HG03520 (cell line): ENCODE measurements at regions not wholly inside any gene's neighbourhood (a gene's known extent, or its start where the extent isn't known, plus 50 kb on each side); places are given as distances from the start of the nearest gene placed in this dataset.

ENCODE experiments used
- ATAC-seq: cut with Tn5 transposase; IDR thresholded peaks from one replicate; pipeline ENCODE4 v1.9.1; 2021; ENCODE audit warnings: mild to moderate bottlenecking, moderate library complexity; ENCODE audit not compliant: unreplicated experiment

GRCh38 chr18:40048886-40049650, 1906.0 kb upstream of the PIK3C3 start:
- no peak for ATAC-seq

DNA sequence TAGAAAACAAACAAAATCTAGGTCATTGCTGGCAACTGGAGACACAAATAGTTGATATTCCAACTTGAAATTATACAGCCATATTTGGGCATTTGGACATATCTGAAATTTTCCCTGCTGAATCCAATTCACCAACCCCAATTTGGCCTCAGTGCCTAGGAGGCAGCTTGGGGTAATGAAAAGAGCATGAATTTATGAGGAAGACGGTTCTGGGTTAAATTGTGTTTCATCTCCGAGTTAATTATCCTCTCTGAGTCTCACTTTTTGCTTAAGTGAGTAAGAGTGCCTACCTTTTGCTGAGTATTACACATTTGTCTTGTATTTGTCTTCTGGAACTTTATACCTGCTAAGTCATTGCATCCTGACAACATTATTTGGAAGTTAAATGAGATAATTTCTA, 1906.8 kb upstream of the PIK3C3 start:
- ATAC-seq: no peak

DNA sequence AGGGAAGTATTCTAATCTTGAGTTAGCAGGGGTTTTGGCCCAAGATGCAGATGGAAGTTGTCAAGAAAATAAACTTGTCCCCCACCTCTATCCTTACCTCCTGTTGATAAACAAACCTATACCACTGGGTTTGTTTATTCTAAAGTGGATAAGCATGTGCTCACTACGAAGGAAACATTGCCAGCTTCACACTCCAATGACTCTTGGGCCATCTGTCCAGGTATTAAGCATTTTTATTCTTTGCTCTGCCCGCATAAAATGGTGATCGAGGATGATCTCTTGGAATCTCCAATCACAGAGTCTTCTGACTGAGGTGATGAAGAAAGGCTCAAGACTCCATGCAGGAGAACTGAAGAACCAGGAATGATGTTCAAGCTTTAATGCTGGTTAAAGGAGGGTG, 1908.4 kb upstream of the PIK3C3 start:
- no peak for ATAC-seq

DNA sequence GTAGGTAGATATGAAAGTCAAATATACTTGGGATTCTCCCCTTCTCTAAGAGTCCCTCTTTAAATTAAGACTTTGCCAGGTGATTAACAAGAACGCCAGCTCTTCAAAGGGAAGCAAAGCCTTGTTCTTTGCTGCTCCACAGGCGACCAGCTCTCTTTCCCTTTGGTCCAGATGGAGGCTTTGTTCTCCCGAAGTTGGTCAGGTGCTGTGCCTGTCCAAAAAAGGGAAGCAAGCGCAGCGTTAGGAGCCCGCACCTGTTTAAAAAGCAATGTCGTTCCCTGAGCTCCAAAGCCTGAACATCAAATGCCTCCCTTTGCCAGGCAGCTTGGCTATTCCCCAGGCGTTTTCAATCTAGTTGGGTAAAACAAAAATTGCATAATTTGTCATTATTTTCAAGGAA, 1913.1 kb upstream of the PIK3C3 start:
- ATAC-seq: no peak

DNA sequence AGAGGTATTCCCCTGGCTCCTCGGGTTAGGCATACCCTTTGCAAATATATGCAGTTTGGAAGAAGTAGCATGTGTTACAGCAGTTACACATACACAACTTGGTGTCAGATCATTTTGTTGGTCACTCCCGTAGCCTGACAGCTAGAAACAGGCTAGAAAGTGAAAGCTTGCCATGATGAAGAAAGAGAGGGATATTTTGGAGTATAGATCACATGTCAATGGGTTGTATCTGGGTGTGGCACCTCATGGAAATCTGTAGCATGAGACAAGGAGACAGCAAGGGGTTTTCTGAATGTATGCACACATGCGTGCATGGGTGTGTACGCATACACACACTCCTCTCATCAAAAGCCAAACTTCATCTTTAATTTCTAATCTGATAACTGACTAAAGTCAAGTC, 1914.5 kb upstream of the PIK3C3 start:
- no peak for ATAC-seq

GRCh38 chr18:40037356-40037755, 1917.7 kb upstream of the PIK3C3 start:
- no peak for ATAC-seq

- no peak for ATAC-seq
Observed at GRCh38 chr18:40036861-40037260, 1918.2 kb upstream of the PIK3C3 start.

DNA sequence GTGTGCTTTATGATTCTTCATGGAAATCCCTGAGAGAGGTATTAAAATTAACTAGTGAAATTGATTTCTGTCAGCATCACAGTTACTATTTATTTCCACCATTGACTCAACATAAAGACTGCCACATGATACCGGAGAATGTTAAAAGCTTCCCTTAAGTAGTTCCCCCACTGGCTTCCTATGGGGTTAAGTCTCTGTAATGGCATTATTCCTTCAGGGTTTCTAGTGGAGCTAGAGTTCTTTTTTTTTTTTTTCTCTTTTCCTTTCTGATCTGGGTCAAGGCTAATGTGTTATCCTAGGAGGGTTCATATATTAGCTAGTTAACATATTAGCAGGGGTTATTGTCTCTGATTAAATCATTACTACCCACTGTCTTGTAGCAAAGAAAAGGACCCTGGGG, 1919.1 kb upstream of the PIK3C3 start:
- no peak for ATAC-seq

DNA sequence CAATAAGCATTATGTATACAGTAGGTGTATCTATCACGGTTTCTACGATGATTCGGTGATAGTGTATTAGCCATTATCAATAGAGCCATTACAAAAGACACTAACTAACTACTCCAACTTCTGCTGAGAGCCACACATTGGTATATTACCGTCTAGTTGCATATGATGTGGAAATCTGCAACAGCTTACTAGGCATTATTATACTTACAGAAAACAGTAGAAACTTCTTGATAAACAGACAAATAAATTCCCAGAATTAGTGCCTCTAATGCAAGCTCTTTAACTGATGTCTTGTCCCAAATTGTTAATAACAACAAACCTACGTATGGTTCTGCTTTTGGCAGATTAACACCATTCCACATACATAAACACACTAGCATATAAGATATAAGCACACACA, 1923.0 kb upstream of the PIK3C3 start:
- no peak for ATAC-seq

DNA sequence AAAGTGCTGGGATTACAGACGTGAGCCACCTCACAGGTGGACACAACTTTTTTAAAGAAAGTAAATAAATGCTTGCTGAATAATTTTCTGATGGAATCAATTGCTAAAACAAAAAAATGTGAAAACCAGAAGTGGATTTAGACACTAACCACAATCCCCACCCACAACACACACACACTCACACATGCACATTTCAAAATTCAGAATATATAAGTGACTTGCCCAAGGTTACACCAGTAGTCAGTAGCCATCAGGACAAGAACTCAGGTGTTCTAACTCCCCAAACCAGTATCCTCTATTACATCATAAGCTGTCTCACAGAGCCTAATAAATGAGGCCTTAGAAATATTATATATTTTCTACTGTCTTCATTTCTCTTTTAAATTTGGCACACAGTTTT, 1923.6 kb upstream of the PIK3C3 start:
- ATAC-seq: no peak

DNA sequence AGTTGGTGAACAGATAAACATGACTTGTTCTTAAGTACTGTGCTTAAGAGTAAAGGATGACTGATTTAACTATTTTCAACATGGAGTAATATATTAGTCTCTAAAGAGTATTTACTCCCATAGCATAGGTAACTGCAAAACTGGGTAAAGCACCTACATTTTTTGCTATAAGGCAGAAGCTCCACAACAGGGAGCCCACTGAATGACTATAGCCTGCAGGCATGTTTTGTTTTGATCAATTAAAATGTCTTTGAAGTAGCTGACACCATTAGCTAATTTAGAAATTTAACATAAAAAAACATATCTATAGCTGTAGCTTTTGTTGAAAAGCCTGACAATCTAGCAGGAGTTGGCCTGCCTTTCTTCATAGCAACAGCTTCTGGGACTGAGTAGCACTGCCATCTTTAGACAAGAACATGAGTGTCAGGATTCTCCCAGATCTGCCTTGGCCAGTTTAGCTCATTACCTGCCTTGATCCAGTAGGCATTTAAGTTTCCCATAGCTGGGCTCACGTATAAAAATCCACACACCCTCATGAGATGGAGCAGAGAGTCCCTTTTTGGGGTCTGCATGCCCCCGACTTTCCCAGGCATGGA, 1935.1 kb upstream of the PIK3C3 start:
- no peak for ATAC-seq

GRCh38 chr18:40018266-40018665, 1936.8 kb upstream of the PIK3C3 start:
- no peak for ATAC-seq

DNA sequence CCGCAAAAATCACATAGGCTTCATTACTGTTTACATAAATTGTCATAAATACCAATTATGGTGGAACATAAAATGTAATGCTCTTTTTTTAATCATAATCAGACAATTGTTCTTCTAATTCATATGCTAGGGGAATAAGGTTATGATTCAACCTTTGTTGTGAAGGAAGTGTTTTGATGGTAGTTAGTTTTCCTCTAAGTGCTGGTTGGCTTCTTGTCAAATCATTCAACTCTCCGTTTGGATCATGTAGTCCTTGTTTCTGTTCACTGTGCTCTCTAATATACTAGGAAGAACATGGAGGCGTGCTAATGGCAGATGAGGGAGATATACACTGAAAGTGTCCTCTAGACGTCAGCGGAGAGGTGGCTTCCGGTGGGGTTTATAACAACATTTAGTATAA, 1938.0 kb upstream of the PIK3C3 start:
- ATAC-seq: no peak

- no peak for ATAC-seq
Observed at GRCh38 chr18:40016405-40016804, 1938.6 kb upstream of the PIK3C3 start.

DNA sequence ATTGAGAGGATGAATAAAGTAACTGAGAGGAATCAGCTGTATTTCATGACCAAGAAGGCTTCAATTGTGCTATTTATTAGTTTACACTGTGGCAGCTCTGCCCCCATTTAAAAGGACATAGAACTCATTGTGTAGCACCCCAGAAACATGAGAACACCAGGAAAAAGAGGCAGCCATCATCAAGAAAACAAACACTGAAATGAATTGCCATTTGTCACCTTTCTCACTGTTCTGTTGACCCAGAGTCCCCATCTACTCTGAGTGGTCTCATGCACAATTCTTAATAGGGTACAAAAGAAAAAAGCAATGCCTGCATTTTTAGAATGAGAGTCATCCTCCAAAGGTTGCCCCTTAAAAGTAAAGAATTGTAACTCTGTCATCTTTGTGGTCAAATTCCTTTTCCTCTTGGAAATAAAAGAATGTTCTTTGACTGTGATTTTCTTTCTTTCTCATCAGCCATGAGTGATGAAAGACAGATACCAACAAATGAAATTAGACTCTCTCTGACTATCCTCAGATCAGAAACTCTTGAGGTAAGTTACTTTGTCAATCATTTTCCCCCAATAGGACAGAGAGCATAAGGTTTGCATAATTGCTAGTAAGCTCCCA, 1941.9 kb upstream of the PIK3C3 start:
- ATAC-seq: no peak

GRCh38 chr18:40011201-40011600, 1943.8 kb upstream of the PIK3C3 start:
- no peak for ATAC-seq

DNA sequence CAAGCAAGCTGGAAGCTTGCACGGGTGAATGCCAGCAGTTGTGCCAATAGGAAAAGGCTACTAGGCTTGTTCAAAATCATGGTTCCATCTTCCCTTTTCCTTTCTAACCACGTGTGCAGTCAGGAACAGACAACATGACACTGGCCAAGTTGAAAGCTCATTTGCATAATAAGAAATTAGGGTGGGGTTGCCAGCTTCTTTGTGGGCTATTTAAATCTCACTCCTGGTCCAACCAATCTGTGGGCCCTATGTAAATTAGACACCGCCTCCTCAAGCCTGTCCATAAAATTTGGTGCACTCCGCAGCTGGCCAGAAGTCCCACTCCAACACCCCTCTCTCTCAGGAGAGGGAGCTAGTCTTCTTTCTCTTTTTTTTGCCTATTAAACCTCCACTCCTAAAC, 1948.4 kb upstream of the PIK3C3 start:
- ATAC-seq: no peak

GRCh38 chr18:40004246-40004645, 1950.8 kb upstream of the PIK3C3 start:
- ATAC-seq: no peak

- ATAC-seq: no peak
Observed at GRCh38 chr18:39998317-39998716, 1956.7 kb upstream of the PIK3C3 start.

DNA sequence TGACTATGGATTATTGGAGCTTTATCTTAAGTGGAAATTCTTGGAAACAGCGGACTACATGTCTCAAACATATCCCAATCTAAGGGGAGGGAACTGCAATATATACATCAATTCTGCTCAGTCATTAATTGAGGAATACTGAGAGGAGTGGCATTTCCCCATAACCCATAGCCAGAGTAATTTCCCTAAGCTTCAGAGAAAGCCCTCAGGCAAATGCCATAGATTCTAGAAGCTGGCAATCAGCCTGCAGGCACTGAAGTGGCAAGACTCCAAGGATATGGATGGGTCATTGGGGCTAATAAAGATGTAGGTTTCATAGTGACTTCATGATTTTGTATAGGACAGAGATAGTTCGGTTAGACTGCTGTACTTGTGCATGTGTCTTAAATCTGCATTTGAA, 1960.5 kb upstream of the PIK3C3 start:
- ATAC-seq: no peak

- no peak for ATAC-seq
Observed at GRCh38 chr18:39991696-39992265, 1963.3 kb upstream of the PIK3C3 start.

DNA sequence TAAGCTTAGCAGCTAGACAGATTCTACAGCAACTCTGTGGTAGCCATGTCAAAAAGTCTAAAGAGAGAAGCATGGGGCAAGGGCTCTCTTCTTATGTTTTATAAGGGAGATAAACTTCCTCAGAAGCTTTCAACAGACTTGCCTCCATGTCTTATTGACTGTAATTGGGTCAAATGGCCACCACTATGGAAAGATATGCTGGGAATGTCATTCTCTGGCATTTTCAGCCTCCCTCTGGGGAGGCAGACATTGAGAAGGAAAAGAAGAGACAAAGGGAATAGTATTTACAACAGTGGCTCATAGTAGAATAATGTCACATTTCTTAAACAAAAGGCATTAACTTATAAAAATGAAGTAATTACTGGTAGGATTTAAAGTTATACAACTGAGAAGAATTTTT, 1964.5 kb upstream of the PIK3C3 start:
- no peak for ATAC-seq
